ENCODE measurements at regions not wholly inside any gene's neighbourhood (a gene's known extent, or its start where the extent isn't known, plus 50 kb on each side); places are given as distances from the start of the nearest gene placed in this dataset.

GRCh38 chr10:29776246-29776645, 141.5 kb upstream of the SVIL start:
- H4K20me1 ChIP-seq (ENCODE audit: insufficient read depth, low read length): no peaks in the 10 kb centered on the region
- H3K4me2 ChIP-seq (replicated peaks; ENCODE audit: extremely low read depth, low read length, poor library complexity, severe bottlenecking): no peak overlapping the region
- H3K27ac Mint-ChIP-seq: no peak overlapping the region
- no peak overlapping the region for H3K4me3 ChIP-seq (replicated peaks in 1 of 3; ENCODE audit: low read depth in 2 of 3, low read length in 3 of 3)
- no peaks in the 10 kb centered on the region for H3K36me3 Mint-ChIP-seq
- H3K27me3 Mint-ChIP-seq (ENCODE audit: low read depth in 3 of 3): peaks cover 3 to 8% (median 6%) of the 10 kb centered on the region in 3 donors
- intact Hi-C loops (cut with micrococcal nuclease): no loop called here
- H3K79me2 ChIP-seq (ENCODE audit: insufficient read depth, low read length): no peaks in the 10 kb centered on the region
- H3K4me3 Mint-ChIP-seq: no peak overlapping the region
- no peaks in the 10 kb centered on the region for H3K9me3 ChIP-seq (replicated peaks in 1 of 2; ENCODE audit: control insufficient read depth in 1 of 2, insufficient read depth in 1 of 2, low read length in 2 of 2)
- H3K9ac ChIP-seq (ENCODE audit: insufficient read depth, low read length, poor library complexity, severe bottlenecking): no peak overlapping the region
- peaks cover 9% of the 10 kb centered on the region for H3K4me1 Mint-ChIP-seq
- no peak overlapping the region for H3K27ac ChIP-seq (ENCODE audit: low read depth in 1 of 2, low read length in 2 of 2)
- H3K27me3 ChIP-seq (ENCODE audit: control insufficient read depth in 2 of 2, insufficient read depth in 2 of 2, low read length in 2 of 2): no peaks in the 10 kb centered on the region
- no CpG with 5 or more reads among the region's 2 CpGs for WGBS (ENCODE audit: insufficient coverage)
- no peaks in the 10 kb centered on the region for H3K36me3 ChIP-seq (replicated peaks in 1 of 2; ENCODE audit: control insufficient read depth in 1 of 2, insufficient read depth in 2 of 2, low read length in 2 of 2)
- H2AFZ ChIP-seq (ENCODE audit: insufficient read depth, low read depth, low read length, poor library complexity, severe bottlenecking): no peak overlapping the region
- H3K4me1 ChIP-seq (ENCODE audit: control insufficient read depth in 1 of 2, insufficient read depth in 2 of 2, low read length in 2 of 2): peaks cover 6 to 7% of the 10 kb centered on the region in 2 donors
- DNase-seq: no peak
- peaks cover 0 to 3% (median 0%) of the 10 kb centered on the region in 7 donors for H3K9me3 Mint-ChIP-seq
- no peak for TF ChIP-seq CTCF (IDR thresholded peaks at IDR 0.05)

- H2AFZ ChIP-seq (ENCODE audit: insufficient read depth, low read depth, low read length, poor library complexity, severe bottlenecking): no peak overlapping the region
- no CpG with 5 or more reads among the region's 2 CpGs for WGBS (ENCODE audit: insufficient coverage)
These were observed 139.7 kb upstream of the SVIL start for GRCh38 chr10:29774475-29774874.

More at GRCh38 chr10:29774475-29774874, 139.7 kb upstream of the SVIL start:
- no peaks in the 10 kb centered on the region for H3K36me3 Mint-ChIP-seq
- no peak overlapping the region for H3K4me3 ChIP-seq (replicated peaks in 1 of 3; ENCODE audit: low read depth in 2 of 3, low read length in 3 of 3)
- H3K36me3 ChIP-seq (replicated peaks in 1 of 2; ENCODE audit: control insufficient read depth in 1 of 2, insufficient read depth in 2 of 2, low read length in 2 of 2): no peaks in the 10 kb centered on the region
- no peaks in the 10 kb centered on the region for H4K20me1 ChIP-seq (ENCODE audit: insufficient read depth, low read length)
- DNase-seq: no peak
- no peak for TF ChIP-seq CTCF (IDR thresholded peaks at IDR 0.05)
- peaks cover 6 to 7% of the 10 kb centered on the region in 2 donors for H3K4me1 ChIP-seq (ENCODE audit: control insufficient read depth in 1 of 2, insufficient read depth in 2 of 2, low read length in 2 of 2)
- H3K27ac ChIP-seq (ENCODE audit: low read depth in 1 of 2, low read length in 2 of 2): no peak overlapping the region
- peaks cover 6 to 8% (median 7%) of the 10 kb centered on the region in 3 donors for H3K27me3 Mint-ChIP-seq (ENCODE audit: low read depth in 3 of 3)
- H3K27ac Mint-ChIP-seq: no peak overlapping the region
- no peaks in the 10 kb centered on the region for H3K27me3 ChIP-seq (ENCODE audit: control insufficient read depth in 2 of 2, insufficient read depth in 2 of 2, low read length in 2 of 2)
- H3K4me2 ChIP-seq (replicated peaks; ENCODE audit: extremely low read depth, low read length, poor library complexity, severe bottlenecking): no peak overlapping the region
- no peak overlapping the region for H3K9ac ChIP-seq (ENCODE audit: insufficient read depth, low read length, poor library complexity, severe bottlenecking)
- intact Hi-C loops (cut with micrococcal nuclease): no loop called here
- H3K9me3 Mint-ChIP-seq: peaks cover 0 to 3% (median 0%) of the 10 kb centered on the region in 7 donors
- H3K79me2 ChIP-seq (ENCODE audit: insufficient read depth, low read length): no peaks in the 10 kb centered on the region
- H3K4me1 Mint-ChIP-seq: peaks cover 9% of the 10 kb centered on the region
- no peaks in the 10 kb centered on the region for H3K9me3 ChIP-seq (replicated peaks in 1 of 2; ENCODE audit: control insufficient read depth in 1 of 2, insufficient read depth in 1 of 2, low read length in 2 of 2)
- no peak overlapping the region for H3K4me3 Mint-ChIP-seq

All from CD14-positive monocyte (primary cell).